CD1c-positive myeloid dendritic cell (primary cell): ENCODE measurements at regions not wholly inside any gene's neighbourhood (a gene's known extent, or its start where the extent isn't known, plus 50 kb on each side); places are given as distances from the start of the nearest gene placed in this dataset.

ENCODE experiments used
- DNase-seq: peaks from one replicate; pipeline ENCODE4 v3.0.0-alpha.2; 2016; ENCODE audit errors: extremely low spot score

GRCh38 chr2:239715606-239716005 is 309.5 kb downstream of the NDUFA10 start:
- DNase-seq, result no peak

DNA sequence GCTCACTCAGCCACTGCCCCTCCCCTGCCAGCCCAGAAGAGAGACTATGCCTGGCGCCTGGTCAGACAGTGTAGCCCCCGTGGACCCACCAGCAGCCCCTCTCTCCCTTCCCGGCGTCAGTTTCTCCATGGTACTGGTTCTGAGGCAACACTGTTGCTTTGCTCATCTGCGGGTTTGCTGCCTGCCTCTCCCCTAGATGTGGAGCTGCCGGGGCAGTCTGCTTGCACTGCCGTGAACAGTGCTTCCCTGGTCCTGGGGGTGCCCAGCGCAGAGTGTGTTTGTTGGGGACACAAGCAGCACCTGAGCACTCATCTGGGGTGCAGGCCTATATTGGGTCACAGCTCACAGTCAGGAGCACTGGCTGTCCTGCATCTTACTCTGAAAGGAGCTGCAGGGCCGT is 309.9 kb downstream of the NDUFA10 start:
- no peak for DNase-seq

DNA sequence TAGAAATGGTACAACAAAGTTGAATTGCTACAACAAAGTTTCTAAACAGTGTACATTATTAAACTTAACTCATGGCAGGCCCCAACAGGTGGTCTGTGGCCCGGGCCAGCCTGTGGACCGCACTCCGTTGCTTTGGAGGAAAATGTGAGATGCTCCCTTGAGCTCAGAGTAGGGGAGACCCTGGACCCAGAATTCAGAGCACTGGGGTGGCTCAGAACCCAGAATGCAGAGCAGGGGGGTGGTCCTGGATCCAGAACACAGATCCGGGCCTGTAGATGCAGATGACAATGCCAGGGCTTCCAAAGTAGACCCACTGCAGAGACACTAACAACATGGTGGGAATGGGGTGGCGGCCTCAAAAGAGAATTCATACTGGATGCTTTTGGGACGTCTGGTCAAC is 311.0 kb downstream of the NDUFA10 start:
- DNase-seq, result no peak

GRCh38 chr2:239712755-239713154 is 311.9 kb upstream of the HDAC4 start:
- DNase-seq, result no peak

GRCh38 chr2:239711911-239712570 is 311.2 kb upstream of the HDAC4 start:
- no peak for DNase-seq

DNA sequence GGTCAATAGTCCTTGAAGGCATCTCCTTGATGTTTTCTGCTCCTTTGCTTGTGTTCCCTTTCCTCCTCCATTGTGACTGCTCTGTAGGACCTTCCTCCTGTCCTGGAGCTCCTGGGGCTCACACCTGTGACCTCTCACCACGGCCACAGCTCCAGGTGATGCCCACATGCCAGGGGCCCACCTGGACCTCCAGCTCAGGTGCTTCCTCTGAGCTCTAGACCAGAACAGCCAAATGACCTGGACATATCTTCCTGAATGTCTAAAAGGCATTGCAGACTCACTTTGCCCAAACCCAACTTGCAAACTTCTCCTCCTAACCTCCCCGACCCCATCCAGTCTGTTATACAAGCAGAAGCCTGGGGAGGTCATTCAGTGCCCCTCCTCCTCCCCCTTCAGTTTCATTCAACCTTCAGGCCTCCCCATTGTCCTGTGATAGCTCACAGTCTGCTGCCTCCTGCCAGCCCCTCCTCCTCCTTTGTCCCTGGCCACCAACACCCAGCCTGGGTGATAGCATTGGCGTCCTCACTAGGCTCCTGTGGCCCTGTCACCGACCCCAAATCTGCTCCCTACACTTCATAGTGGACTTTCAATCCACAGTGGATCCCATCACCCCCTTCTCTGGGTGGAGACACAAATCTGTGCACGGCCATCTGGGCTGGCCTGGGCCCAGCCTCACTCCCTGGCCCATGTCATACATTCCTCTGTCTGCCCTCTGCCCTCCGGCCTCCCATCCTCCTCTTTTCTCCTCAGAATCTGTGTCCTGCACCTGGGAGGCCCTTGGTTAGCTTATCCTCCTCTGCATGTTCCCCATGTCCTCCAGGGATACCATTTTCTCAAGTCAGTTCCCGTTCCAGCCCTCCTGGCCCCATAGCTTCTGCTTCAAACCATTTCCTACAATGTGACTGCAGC is 310.4 kb upstream of the HDAC4 start:
- DNase-seq, result no peak

- no peak for DNase-seq
Measured at GRCh38 chr2:239706367-239706766, 305.5 kb upstream of the HDAC4 start.

- no peak for DNase-seq
Measured at GRCh38 chr2:239704737-239705136, 303.9 kb upstream of the HDAC4 start.

DNA sequence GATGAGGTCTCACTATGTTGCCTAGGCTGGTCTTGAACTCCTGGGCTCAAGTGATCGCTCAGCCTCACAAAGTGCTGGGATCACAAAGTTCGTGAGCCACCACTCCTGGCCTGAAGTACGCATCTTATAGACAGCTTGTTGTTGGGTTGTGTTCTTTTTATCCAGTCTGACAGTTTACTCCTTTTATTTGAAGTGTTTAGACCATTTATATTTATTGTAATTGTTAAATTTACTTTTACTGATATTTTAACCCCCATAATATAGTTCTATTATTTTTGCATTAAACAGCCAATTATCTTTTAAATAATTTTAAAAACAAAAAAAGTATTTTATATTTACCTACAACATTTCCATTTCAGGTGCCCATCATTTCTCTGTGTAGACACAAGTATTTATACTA is 303.0 kb upstream of the HDAC4 start:
- DNase-seq, result no peak

- no peak for DNase-seq
Measured at GRCh38 chr2:239700686-239701345, 300.0 kb upstream of the HDAC4 start.

DNA sequence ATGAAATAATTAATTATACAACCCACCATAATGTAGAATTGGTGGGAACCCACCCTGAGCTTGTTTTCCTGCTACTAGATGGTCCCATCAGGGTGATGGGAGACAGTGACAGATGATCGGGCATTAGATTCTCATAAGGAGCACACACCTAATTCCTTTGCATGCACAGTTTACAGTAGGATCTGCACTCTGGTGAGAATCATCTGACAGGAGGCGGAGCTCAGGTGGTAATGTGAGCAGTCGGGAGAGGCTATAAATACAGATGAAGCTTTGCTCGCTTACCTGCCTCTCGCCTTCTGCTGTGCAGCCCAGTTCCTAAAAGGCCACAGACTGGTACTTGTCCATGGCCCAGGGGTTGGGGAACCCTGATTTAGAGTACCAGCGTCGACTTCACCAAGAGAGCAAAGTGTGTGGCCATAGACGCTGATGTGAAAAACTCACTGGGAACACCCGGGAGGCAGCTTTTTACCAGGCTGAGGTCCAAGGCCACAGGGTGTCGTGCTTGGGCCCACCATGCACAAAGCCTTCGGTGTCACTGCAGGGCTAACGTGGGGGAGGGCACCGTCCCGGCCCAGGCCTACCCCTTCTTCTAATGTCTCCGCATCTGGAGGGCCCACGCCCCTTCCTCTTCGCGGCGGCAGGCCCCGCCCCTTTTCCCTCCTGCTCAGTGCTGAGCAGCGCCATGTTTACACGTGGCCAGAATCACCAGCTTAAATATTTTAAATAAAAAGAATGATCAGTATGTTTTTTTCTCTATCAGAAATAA is 296.8 kb upstream of the HDAC4 start:
- DNase-seq, result no peak

DNA sequence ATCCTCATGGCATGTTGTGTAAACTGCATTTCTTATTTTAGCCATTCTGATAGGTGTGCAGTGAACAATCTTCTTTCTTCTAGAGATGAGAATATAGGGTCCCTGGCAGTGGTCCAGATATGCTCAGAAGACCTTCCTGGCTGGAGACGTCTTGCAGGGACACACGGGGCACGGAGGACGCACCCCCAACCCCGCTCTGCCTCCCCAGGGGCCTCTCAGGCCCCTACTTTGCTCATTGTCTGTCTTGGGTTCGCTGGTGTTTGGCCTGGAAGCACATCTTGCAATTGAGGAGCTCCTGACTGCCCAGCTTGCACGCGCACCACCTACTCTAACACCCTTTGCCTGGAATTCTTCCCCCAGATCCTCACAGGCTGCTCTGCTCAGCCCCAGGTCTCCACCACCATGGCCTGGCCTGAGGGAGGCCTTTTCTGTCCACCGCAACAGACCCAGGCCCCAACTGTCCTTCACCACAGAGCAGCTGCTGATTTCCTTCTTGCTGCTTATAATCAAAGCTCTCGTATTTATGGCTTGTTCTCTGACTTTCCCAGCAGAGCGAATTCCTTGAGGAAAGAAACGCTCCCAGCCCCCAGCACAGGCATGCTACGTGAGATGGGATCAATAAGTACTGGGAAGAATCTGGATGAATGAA is 295.9 kb upstream of the HDAC4 start:
- DNase-seq, result no peak

- DNase-seq, result no peak
Measured at GRCh38 chr2:239695728-239696240, 295.0 kb upstream of the HDAC4 start.

DNA sequence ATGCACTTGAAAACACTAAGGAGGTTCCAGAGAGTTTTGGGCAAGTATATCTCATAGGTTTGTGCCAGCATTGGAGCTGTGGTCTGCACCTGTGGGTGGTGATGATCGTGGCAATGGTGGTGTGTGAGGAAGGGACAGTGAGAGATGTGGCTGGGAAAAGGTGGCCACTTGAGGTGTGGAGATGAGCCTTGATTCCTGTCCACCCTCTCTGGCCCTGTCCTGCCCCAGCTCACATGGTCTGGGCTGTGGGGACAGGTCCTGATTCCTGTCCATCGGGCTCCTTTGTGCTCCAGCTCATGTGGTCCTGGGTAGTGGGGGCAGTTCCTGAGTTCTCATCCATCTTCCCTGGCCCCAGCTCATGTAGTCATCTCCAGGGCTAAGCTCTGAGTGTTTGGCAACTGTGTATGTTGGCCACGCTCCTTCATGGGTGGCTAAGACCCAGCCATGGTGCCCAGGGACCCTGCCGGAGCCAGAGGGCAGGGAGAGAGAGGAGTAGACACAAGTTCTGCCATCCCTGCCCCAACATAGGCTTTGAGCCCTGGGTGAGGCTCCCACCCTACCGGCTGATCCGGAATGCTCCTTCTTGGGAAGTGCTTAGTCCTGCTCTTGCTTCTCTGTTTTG is 294.4 kb upstream of the HDAC4 start:
- no peak for DNase-seq

GRCh38 chr2:239694487-239694886 is 293.7 kb upstream of the HDAC4 start:
- no peak for DNase-seq

- no peak for DNase-seq
Measured at GRCh38 chr2:239693761-239694415, 293.1 kb upstream of the HDAC4 start.

GRCh38 chr2:239693330-239693729 is 292.5 kb upstream of the HDAC4 start:
- no peak for DNase-seq

DNA sequence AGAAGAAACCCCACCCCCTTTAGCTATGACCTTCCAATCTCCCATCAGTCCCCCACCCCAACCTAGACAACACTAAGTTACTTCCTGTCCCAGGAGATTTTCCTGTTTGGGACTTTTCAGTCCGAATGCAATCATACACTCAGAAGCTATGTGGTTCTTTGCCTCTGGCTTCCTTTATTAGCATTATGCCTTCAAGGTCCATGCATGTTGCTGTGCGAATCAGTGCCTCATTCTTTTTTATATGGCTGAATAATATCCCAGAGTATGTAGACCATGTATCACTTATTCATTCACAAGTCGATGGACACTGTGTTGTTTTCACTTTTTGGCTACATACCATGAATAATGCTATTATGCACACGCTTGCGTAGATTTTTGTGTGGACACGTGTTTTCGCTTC is 292.1 kb upstream of the HDAC4 start:
- DNase-seq, result no peak

GRCh38 chr2:239692362-239692851 is 291.6 kb upstream of the HDAC4 start:
- DNase-seq, result no peak

- no peak for DNase-seq
Measured at GRCh38 chr2:239691720-239692119, 290.9 kb upstream of the HDAC4 start.
